ENCODE measurements at regions not wholly inside any gene's neighbourhood (a gene's known extent, or its start where the extent isn't known, plus 50 kb on each side); places are given as distances from the start of the nearest gene placed in this dataset.
"Not testable (repeated sequence)": the region's sequence is repeated elsewhere in the genome, so short reads cannot be mapped to it uniquely, and the experiment has no call there.

GRCh38 chr9:100656851-100657250, 79.0 kb downstream of the CAVIN4 start:
- TF ChIP-seq EZH2 (optimal IDR thresholded peaks at IDR 0.05; ENCODE audit: low read depth, low read length); EZH2phosphoT487 (IDR thresholded peaks at IDR 0.05; ENCODE audit: low read length): not testable (repeated sequence)
- TF ChIP-seq, protein P1, sequence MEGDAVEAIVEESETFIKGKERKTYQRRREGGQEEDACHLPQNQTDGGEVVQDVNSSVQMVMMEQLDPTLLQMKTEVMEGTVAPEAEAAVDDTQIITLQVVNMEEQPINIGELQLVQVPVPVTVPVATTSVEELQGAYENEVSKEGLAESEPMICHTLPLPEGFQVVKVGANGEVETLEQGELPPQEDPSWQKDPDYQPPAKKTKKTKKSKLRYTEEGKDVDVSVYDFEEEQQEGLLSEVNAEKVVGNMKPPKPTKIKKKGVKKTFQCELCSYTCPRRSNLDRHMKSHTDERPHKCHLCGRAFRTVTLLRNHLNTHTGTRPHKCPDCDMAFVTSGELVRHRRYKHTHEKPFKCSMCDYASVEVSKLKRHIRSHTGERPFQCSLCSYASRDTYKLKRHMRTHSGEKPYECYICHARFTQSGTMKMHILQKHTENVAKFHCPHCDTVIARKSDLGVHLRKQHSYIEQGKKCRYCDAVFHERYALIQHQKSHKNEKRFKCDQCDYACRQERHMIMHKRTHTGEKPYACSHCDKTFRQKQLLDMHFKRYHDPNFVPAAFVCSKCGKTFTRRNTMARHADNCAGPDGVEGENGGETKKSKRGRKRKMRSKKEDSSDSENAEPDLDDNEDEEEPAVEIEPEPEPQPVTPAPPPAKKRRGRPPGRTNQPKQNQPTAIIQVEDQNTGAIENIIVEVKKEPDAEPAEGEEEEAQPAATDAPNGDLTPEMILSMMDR (IDR thresholded peaks at IDR 0.05; ENCODE audit: low read length), result not testable (repeated sequence)
